ENCODE measurements at regions not wholly inside any gene's neighbourhood (a gene's known extent, or its start where the extent isn't known, plus 50 kb on each side); places are given as distances from the start of the nearest gene placed in this dataset.

DNA sequence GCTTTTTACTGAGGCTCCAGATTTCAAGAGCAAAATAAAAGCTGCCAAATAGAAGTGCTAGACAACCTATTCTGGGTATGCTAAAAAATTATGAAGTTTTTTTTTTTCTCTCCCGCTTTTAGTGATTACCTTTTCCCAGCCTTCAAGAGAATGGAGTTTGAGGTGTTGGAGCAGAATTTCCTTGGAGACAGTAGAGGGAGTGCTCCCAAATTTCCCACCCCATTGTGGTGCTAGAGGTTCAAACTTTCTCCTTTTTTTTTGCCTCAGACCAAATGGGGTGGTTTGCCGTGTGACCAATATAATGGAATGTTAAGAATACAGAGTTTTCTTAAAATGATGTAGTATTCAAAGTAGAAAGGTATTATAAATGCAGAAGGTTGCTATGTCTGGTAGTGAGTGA, 244.2 kb upstream of the RIOK2 start:
- peaks cover 0 to 6% (median 0%) of the 10 kb centered on the region in 3 donors for H3K27me3 Mint-ChIP-seq (ENCODE audit: low read depth in 3 of 3)

DNA sequence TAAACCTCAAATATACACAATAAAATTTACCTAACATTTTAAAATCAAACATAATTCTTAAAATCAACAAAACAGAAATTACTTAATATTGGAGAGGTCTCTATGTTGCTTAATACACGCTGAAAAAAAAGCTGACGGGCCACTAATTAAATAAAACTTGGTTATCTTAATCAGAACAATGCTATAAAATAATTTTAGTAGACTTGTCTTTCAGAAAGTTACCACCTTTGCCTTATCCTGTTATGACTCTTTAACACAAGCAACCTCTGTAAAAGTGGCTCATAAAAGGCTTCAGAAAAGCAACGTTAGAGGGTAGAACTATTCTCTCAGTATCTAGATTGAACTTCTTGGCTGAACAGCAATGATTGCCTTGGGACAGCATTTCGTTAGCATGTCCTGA, 251.0 kb upstream of the RIOK2 start:
- intact Hi-C loops (cut with micrococcal nuclease) = no loop called here
- no peaks in the 10 kb centered on the region for H3K9me3 ChIP-seq (replicated peaks in 1 of 2; ENCODE audit: control insufficient read depth in 1 of 2, insufficient read depth in 1 of 2, low read length in 2 of 2)
- H3K9ac ChIP-seq (ENCODE audit: insufficient read depth, low read length, poor library complexity, severe bottlenecking) = no peak overlapping the region
- no peaks in the 10 kb centered on the region for H3K27me3 ChIP-seq (ENCODE audit: control insufficient read depth in 2 of 2, insufficient read depth in 2 of 2, low read length in 2 of 2)
- no peaks in the 10 kb centered on the region for H4K20me1 ChIP-seq (ENCODE audit: insufficient read depth, low read length)
- no peaks in the 10 kb centered on the region for H3K4me1 ChIP-seq (ENCODE audit: control insufficient read depth in 1 of 2, insufficient read depth in 2 of 2, low read length in 2 of 2)
- no CpG with 5 or more reads among the region's 4 CpGs for WGBS (ENCODE audit: insufficient coverage)
- Mint-ChIP-seq H3K36me3 (no peaks in the 10 kb centered on the region), H3K9me3 (peaks cover 0 to 2% (median 0%) of the 10 kb centered on the region in 7 donors), H3K4me3 (no peak overlapping the region), H3K4me1 (no peaks in the 10 kb centered on the region), H3K27me3 (ENCODE audit: low read depth in 3 of 3) (peaks cover 0 to 2% (median 0%) of the 10 kb centered on the region in 3 donors), H3K27ac (no peak overlapping the region)
- no peak overlapping the region for H3K4me2 ChIP-seq (replicated peaks; ENCODE audit: extremely low read depth, low read length, poor library complexity, severe bottlenecking)
- no peaks in the 10 kb centered on the region for H3K36me3 ChIP-seq (replicated peaks in 1 of 2; ENCODE audit: control insufficient read depth in 1 of 2, insufficient read depth in 2 of 2, low read length in 2 of 2)
- H3K79me2 ChIP-seq (ENCODE audit: insufficient read depth, low read length) = no peaks in the 10 kb centered on the region
- H2AFZ ChIP-seq (ENCODE audit: insufficient read depth, low read depth, low read length, poor library complexity, severe bottlenecking) = no peak overlapping the region
- H3K4me3 ChIP-seq (replicated peaks in 1 of 3; ENCODE audit: low read depth in 2 of 3, low read length in 3 of 3) = no peak overlapping the region
- DNase-seq = no peak
- TF ChIP-seq, protein P1, sequence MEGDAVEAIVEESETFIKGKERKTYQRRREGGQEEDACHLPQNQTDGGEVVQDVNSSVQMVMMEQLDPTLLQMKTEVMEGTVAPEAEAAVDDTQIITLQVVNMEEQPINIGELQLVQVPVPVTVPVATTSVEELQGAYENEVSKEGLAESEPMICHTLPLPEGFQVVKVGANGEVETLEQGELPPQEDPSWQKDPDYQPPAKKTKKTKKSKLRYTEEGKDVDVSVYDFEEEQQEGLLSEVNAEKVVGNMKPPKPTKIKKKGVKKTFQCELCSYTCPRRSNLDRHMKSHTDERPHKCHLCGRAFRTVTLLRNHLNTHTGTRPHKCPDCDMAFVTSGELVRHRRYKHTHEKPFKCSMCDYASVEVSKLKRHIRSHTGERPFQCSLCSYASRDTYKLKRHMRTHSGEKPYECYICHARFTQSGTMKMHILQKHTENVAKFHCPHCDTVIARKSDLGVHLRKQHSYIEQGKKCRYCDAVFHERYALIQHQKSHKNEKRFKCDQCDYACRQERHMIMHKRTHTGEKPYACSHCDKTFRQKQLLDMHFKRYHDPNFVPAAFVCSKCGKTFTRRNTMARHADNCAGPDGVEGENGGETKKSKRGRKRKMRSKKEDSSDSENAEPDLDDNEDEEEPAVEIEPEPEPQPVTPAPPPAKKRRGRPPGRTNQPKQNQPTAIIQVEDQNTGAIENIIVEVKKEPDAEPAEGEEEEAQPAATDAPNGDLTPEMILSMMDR (IDR thresholded peaks at IDR 0.05) = no peak
- H3K27ac ChIP-seq (ENCODE audit: low read depth in 1 of 2, low read length in 2 of 2) = no peak overlapping the region

More for the DNA sequence above, 244.2 kb upstream of the RIOK2 start:
- Histone ChIP-seq H3K9ac (ENCODE audit: insufficient read depth, low read length, poor library complexity, severe bottlenecking) (no peak overlapping the region), H3K27ac (ENCODE audit: low read depth in 1 of 2, low read length in 2 of 2) (no peak overlapping the region), H3K36me3 (replicated peaks in 1 of 2; ENCODE audit: control insufficient read depth in 1 of 2, insufficient read depth in 2 of 2, low read length in 2 of 2) (no peaks in the 10 kb centered on the region), H2AFZ (ENCODE audit: insufficient read depth, low read depth, low read length, poor library complexity, severe bottlenecking) (no peak overlapping the region), H3K4me1 (ENCODE audit: control insufficient read depth in 1 of 2, insufficient read depth in 2 of 2, low read length in 2 of 2) (no peaks in the 10 kb centered on the region), H3K9me3 (replicated peaks in 1 of 2; ENCODE audit: control insufficient read depth in 1 of 2, insufficient read depth in 1 of 2, low read length in 2 of 2) (no peaks in the 10 kb centered on the region), H3K27me3 (ENCODE audit: control insufficient read depth in 2 of 2, insufficient read depth in 2 of 2, low read length in 2 of 2) (no peaks in the 10 kb centered on the region), H3K4me3 (replicated peaks in 1 of 3; ENCODE audit: low read depth in 2 of 3, low read length in 3 of 3) (no peak overlapping the region), H4K20me1 (ENCODE audit: insufficient read depth, low read length) (no peaks in the 10 kb centered on the region), H3K79me2 (ENCODE audit: insufficient read depth, low read length) (no peaks in the 10 kb centered on the region), H3K4me2 (replicated peaks; ENCODE audit: extremely low read depth, low read length, poor library complexity, severe bottlenecking) (no peak overlapping the region)
- no peaks in the 10 kb centered on the region for H3K9me3 Mint-ChIP-seq
- no peak overlapping the region for H3K4me3 Mint-ChIP-seq
- TF ChIP-seq, protein P1 (IDR thresholded peaks at IDR 0.05) = no peak
- no peaks in the 10 kb centered on the region for H3K36me3 Mint-ChIP-seq
- no CpG with 5 or more reads among the region's 2 CpGs for WGBS (ENCODE audit: insufficient coverage)
- no peaks in the 10 kb centered on the region for H3K4me1 Mint-ChIP-seq
- no peak overlapping the region for H3K27ac Mint-ChIP-seq
- intact Hi-C loops (cut with micrococcal nuclease) = no loop called here
- no peak for DNase-seq
